ENCODE measurements at regions not wholly inside any gene's neighbourhood (a gene's known extent, or its start where the extent isn't known, plus 50 kb on each side); places are given as distances from the start of the nearest gene placed in this dataset.

GRCh38 chr3:137641879-137642704 lies 122.0 kb upstream of the SOX14 start:
- TF ChIP-seq, protein P1, sequence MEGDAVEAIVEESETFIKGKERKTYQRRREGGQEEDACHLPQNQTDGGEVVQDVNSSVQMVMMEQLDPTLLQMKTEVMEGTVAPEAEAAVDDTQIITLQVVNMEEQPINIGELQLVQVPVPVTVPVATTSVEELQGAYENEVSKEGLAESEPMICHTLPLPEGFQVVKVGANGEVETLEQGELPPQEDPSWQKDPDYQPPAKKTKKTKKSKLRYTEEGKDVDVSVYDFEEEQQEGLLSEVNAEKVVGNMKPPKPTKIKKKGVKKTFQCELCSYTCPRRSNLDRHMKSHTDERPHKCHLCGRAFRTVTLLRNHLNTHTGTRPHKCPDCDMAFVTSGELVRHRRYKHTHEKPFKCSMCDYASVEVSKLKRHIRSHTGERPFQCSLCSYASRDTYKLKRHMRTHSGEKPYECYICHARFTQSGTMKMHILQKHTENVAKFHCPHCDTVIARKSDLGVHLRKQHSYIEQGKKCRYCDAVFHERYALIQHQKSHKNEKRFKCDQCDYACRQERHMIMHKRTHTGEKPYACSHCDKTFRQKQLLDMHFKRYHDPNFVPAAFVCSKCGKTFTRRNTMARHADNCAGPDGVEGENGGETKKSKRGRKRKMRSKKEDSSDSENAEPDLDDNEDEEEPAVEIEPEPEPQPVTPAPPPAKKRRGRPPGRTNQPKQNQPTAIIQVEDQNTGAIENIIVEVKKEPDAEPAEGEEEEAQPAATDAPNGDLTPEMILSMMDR (IDR thresholded peaks at IDR 0.05), result no peak
- TF ChIP-seq POLR2A (IDR thresholded peaks at IDR 0.05), result no peak
